Tibial nerve (tissue), 4 donors: ENCODE measurements at regions not wholly inside any gene's neighbourhood (a gene's known extent, or its start where the extent isn't known, plus 50 kb on each side); places are given as distances from the start of the nearest gene placed in this dataset.
"Not testable (repeated sequence)": the region's sequence is repeated elsewhere in the genome, so short reads cannot be mapped to it uniquely, and the experiment has no call there.

ENCODE experiments used
- DNase-seq, 2 donors: peaks; one replicate each; pipeline ENCODE4 v3.0.0-alpha.2; 2019; ENCODE audit warnings: low spot score in 2 of 2
- H3K27ac ChIP-seq, 4 donors: fragments of 200-600 bp; sonication (generic) in 3 of 4; one replicate each; pipeline ENCODE4 v1.5.1; 2017 to 2019; ENCODE audit warnings: mild to moderate bottlenecking in 1 of 4
- H3K27me3 ChIP-seq, 2 donors: fragments of 200-600 bp; sonication (generic) in 1 of 2; one replicate each; pipeline versions ENCODE4 v1.5.1 to v1.6.0; 2017 to 2019
- H3K36me3 ChIP-seq, 3 donors: fragments of 200-600 bp; sonication (generic); one replicate each; pipeline ENCODE4 v1.5.1; 2018 to 2019
- H3K4me1 ChIP-seq, 4 donors: fragments of 200-600 bp; sonication (generic) in 3 of 4; one replicate each; pipeline ENCODE4 v1.5.1; 2017 to 2019
- H3K4me3 ChIP-seq, 4 donors: fragments of 200-600 bp; sonication (generic) in 3 of 4; one replicate each; pipeline ENCODE4 v1.5.1; 2017 to 2019; ENCODE audit warnings: mild to moderate bottlenecking in 1 of 4, moderate library complexity in 1 of 4
- H3K9me3 ChIP-seq, 4 donors: fragments of 200-600 bp; sonication (generic) in 3 of 4; one replicate each; pipeline ENCODE4 v1.5.1; 2017 to 2019
- CTCF ChIP-seq, 5 experiments: fragments of 200-600 bp in 3 of 5; fragments of 450-650 bp in 2 of 5; sonication (generic) in 3 of 5; IDR thresholded peaks; one replicate each; pipeline ENCODE4 v1.5.1; 2016 to 2019; ENCODE audit warnings: antibody characterized with exemption in 5 of 5, mild to moderate bottlenecking in 3 of 5, moderate library complexity in 2 of 5
- EP300 ChIP-seq, 2 donors: sonication (generic); formaldehyde crosslinking; IDR thresholded peaks; one replicate each; pipeline ENCODE4 v1.6.1; 2017; ENCODE audit warnings: antibody characterized with exemption in 2 of 2, mild to moderate bottlenecking in 1 of 2
- POLR2A ChIP-seq, 2 donors: fragments of 450-650 bp; IDR thresholded peaks; one replicate each; pipeline ENCODE4 v1.6.1; 2017; ENCODE audit warnings: antibody characterized with exemption in 2 of 2, mild to moderate bottlenecking in 2 of 2, moderate library complexity in 2 of 2
- WGBS, 2 donors: methylation state at CpG; one replicate each; pipeline ENCODE4 v1.1.5; 2018; 5-methylcytosine and 5-hydroxymethylcytosine counted together

- Histone ChIP-seq H3K4me1 (no peaks in the 10 kb centered on the region), H3K27ac (no peak overlapping the region), H3K36me3 (no peaks in the 10 kb centered on the region), H3K9me3 (peaks cover 0 to 90% (median 6%) of the 10 kb centered on the region in 4 donors), H3K4me3 (no peak overlapping the region), H3K27me3 (no peaks in the 10 kb centered on the region)
- TF ChIP-seq CTCF (IDR thresholded peaks at IDR 0.05), result no peak
- TF ChIP-seq POLR2A (IDR thresholded peaks at IDR 0.05), result no peak
- no peak for TF ChIP-seq EP300 (IDR thresholded peaks at IDR 0.05)
- 95 to 97% methylated on average over 1 of the region's 1 CpG for WGBS, 2 donors
- DNase-seq, result no peak
Observed at GRCh38 chr11:54985731-54986130, 276.2 kb upstream of the TRIM48 start.

- H3K4me1 ChIP-seq, H3K27ac ChIP-seq, H3K36me3 ChIP-seq, H3K4me3 ChIP-seq, H3K27me3 ChIP-seq, DNase-seq: not testable (repeated sequence)
- H3K9me3 ChIP-seq, result peaks cover 0 to 98% (median 31%) of the 10 kb centered on the region in 4 donors
- 73 to 79% methylated on average over 2 of the region's 2 CpGs for WGBS, 2 donors
Observed at GRCh38 chr11:55028837-55029236, 233.1 kb upstream of the TRIM48 start.

- H3K27ac ChIP-seq, result no peak overlapping the region
- H3K27me3 ChIP-seq, result no peaks in the 10 kb centered on the region
- TF ChIP-seq EP300 (IDR thresholded peaks at IDR 0.05), result no peak
- TF ChIP-seq POLR2A (IDR thresholded peaks at IDR 0.05), result no peak
- no peak for TF ChIP-seq CTCF (IDR thresholded peaks at IDR 0.05)
- no peak for DNase-seq
- H3K9me3 ChIP-seq, result peaks cover 0 to 99% (median 24%) of the 10 kb centered on the region in 4 donors
- H3K4me3 ChIP-seq, result no peak overlapping the region
- no peaks in the 10 kb centered on the region for H3K4me1 ChIP-seq
- no peaks in the 10 kb centered on the region for H3K36me3 ChIP-seq
Observed at GRCh38 chr11:55054723-55055122, 207.2 kb upstream of the TRIM48 start.

- H3K27ac ChIP-seq, DNase-seq: not testable (repeated sequence)
- 86 to 90% methylated on average over 9 of the region's 9 CpGs for WGBS, 2 donors
Observed at GRCh38 chr11:55084588-55084987, 177.4 kb upstream of the TRIM48 start.

GRCh38 chr11:55106391-55106790 is 155.6 kb upstream of the TRIM48 start:
- no peaks in the 10 kb centered on the region for H3K27me3 ChIP-seq
- H3K4me1 ChIP-seq, result no peaks in the 10 kb centered on the region
- H3K4me3 ChIP-seq, result no peak overlapping the region
- peaks cover 0 to 72% (median 4%) of the 10 kb centered on the region in 4 donors for H3K9me3 ChIP-seq
- WGBS, 2 donors, result 58 to 60% methylated on average over 4 of the region's 4 CpGs
- TF ChIP-seq POLR2A (IDR thresholded peaks at IDR 0.05), result no peak
- no peak for TF ChIP-seq EP300 (IDR thresholded peaks at IDR 0.05)
- DNase-seq, result no peak
- H3K36me3 ChIP-seq, result no peaks in the 10 kb centered on the region
- H3K27ac ChIP-seq, result no peak overlapping the region

More at GRCh38 chr11:55084588-55084987, 177.4 kb upstream of the TRIM48 start:
- not testable (repeated sequence) for H3K36me3 ChIP-seq, H3K4me3 ChIP-seq, H3K27me3 ChIP-seq, H3K4me1 ChIP-seq
- peaks cover 0 to 68% (median 7%) of the 10 kb centered on the region in 4 donors for H3K9me3 ChIP-seq
